ENCODE measurements at regions not wholly inside any gene's neighbourhood (a gene's known extent, or its start where the extent isn't known, plus 50 kb on each side); places are given as distances from the start of the nearest gene placed in this dataset.

DNA sequence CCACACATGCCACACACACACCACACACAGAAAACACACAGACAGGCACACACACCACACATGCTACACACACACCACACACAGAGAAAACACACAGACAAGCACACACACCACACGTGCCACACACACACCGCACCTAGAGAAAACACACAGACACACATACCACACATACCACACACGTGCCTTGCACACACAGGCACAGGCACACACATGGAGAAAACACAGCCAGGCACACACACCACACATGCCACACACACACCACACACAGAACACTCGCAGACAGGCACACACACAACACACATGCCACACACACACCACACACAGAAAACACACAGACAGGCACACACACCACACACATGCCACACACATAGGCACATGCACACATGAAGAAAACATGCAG, 242.1 kb upstream of the MYT1L start:
- Mint-ChIP-seq H3K27me3 (ENCODE audit: insufficient read depth, unreplicated experiment) (no peaks in the 10 kb centered on the region), H3K9me3 (ENCODE audit: unreplicated experiment) (no peaks in the 10 kb centered on the region), H3K4me1 (ENCODE audit: low read depth, unreplicated experiment) (no peaks in the 10 kb centered on the region), H3K4me3 (ENCODE audit: unreplicated experiment) (no peak overlapping the region), H3K27ac (ENCODE audit: unreplicated experiment) (no peak overlapping the region), H3K36me3 (ENCODE audit: insufficient read depth, unreplicated experiment) (no peaks in the 10 kb centered on the region)
- H3K4me3 ChIP-seq (ENCODE audit: low read depth, low read length): no peak overlapping the region
- H3K36me3 ChIP-seq (ENCODE audit: control insufficient read depth, insufficient read depth, low read length): no peaks in the 10 kb centered on the region
- H3K9me3 ChIP-seq: peaks cover 11% of the 10 kb centered on the region
- POLR2A ChIA-PET: no interaction called here
- CTCF ChIA-PET: no interaction called here
- no peaks in the 10 kb centered on the region for H3K27me3 ChIP-seq (replicated peaks; ENCODE audit: control insufficient read depth, insufficient read depth, low read length)
- DNase-seq: no peak
- no peaks in the 10 kb centered on the region for H3K4me1 ChIP-seq
- no TSS peak for BruUV-seq (replicated peaks)
- TF ChIP-seq, protein P1, sequence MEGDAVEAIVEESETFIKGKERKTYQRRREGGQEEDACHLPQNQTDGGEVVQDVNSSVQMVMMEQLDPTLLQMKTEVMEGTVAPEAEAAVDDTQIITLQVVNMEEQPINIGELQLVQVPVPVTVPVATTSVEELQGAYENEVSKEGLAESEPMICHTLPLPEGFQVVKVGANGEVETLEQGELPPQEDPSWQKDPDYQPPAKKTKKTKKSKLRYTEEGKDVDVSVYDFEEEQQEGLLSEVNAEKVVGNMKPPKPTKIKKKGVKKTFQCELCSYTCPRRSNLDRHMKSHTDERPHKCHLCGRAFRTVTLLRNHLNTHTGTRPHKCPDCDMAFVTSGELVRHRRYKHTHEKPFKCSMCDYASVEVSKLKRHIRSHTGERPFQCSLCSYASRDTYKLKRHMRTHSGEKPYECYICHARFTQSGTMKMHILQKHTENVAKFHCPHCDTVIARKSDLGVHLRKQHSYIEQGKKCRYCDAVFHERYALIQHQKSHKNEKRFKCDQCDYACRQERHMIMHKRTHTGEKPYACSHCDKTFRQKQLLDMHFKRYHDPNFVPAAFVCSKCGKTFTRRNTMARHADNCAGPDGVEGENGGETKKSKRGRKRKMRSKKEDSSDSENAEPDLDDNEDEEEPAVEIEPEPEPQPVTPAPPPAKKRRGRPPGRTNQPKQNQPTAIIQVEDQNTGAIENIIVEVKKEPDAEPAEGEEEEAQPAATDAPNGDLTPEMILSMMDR (IDR thresholded peaks at IDR 0.05; ENCODE audit: insufficient read depth in 1 of 2, low read depth in 1 of 2, low read length in 1 of 2, severe bottlenecking in 1 of 2, unreplicated experiment in 1 of 2): no peak
- intact Hi-C loops (cut with micrococcal nuclease; ENCODE audit: unreplicated experiment): no loop called here

DNA sequence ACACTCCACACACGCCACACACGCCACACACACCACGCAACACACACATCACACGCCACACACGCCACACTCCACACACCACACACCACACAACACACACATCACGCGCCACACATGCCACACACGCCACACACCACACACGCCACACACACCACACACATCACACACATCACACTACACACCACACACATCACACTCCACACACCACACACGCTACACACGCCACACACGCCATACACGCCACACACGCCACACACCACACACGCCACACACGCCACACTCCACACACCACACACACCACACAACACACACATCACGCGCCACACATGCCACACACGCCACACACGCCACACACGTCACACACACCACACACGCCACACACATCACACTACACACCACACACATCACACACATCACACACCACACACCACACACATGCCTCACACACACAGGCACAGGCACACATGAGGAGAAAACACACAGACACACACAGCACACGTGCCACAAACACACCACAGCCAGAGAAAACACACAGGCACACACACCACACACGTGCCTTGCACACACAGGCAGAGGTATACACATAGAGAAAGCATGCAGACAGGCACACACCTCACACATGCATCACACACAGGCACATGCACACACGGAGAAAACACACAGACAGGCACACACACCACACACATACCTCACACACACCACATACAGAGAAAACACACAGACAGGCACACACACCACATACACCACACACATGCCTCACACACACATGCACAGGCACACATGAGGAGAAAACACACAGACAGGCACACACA, 241.5 kb upstream of the MYT1L start:
- DNase-seq: no peak

DNA sequence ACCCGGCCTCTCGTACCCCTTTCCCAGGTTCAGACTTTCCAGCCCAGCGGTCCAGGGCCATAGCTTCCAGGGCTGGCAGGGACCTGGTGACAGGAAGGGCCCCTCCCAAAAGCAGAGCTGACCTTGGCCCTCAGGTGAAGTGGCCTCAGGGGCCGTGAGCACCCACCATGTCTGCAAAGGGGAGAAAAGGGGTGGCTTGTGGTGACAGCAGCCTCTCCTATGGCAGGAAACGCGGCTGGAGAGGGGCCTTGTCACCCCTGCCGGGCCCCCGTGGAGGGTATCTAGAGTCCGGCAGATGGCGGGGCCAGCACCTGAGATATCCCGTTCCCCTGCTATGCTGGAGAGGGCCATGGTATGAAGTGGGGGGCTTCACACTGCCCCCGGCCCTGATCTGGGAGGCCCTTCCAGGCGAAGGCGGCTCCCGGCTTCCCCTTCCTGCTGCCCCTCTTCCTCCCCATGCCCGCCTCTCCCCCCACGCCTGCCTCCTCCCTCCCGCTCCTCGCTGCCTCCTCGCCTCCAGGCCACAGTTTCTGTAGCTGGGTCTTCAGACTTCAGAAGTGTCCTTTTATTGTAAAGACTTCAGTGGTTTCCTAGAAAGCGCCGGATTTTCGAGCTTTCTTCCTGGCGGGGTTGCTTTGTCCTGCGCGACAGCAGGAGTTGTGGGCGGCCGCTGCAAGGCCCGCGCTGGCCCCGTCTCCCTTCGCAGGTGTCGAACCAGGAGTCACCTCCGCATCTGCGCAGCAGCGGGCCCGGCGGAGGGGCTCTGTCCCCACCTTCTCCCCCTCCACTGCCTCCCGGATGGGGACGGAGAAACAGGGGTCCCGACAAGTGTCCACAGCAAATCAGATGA, 240.5 kb upstream of the MYT1L start:
- BruUV-seq (replicated peaks): no TSS peak
- Mint-ChIP-seq H3K9me3 (ENCODE audit: unreplicated experiment) (no peaks in the 10 kb centered on the region), H3K36me3 (ENCODE audit: insufficient read depth, unreplicated experiment) (no peaks in the 10 kb centered on the region), H3K4me1 (ENCODE audit: low read depth, unreplicated experiment) (no peaks in the 10 kb centered on the region), H3K27ac (ENCODE audit: unreplicated experiment) (no peak overlapping the region), H3K4me3 (ENCODE audit: unreplicated experiment) (no peak overlapping the region), H3K27me3 (ENCODE audit: insufficient read depth, unreplicated experiment) (no peaks in the 10 kb centered on the region)
- POLR2A ChIA-PET: no interaction called here
- DNase-seq: no peak
- peaks cover 11% of the 10 kb centered on the region for H3K9me3 ChIP-seq
- no peaks in the 10 kb centered on the region for H3K36me3 ChIP-seq (ENCODE audit: control insufficient read depth, insufficient read depth, low read length)
- TF ChIP-seq, protein P1 (IDR thresholded peaks at IDR 0.05; ENCODE audit: insufficient read depth in 1 of 2, low read depth in 1 of 2, low read length in 1 of 2, severe bottlenecking in 1 of 2, unreplicated experiment in 1 of 2): no peak
- CTCF ChIA-PET: no interaction called here
- H3K4me3 ChIP-seq (ENCODE audit: low read depth, low read length): no peak overlapping the region
- no peaks in the 10 kb centered on the region for H3K4me1 ChIP-seq
- intact Hi-C loops (cut with micrococcal nuclease; ENCODE audit: unreplicated experiment): no loop called here
- no peaks in the 10 kb centered on the region for H3K27me3 ChIP-seq (replicated peaks; ENCODE audit: control insufficient read depth, insufficient read depth, low read length)

More for the DNA sequence above, 241.5 kb upstream of the MYT1L start:
- peaks cover 11% of the 10 kb centered on the region for H3K9me3 ChIP-seq
- ChIA-PET POLR2A (no interaction called here), CTCF (no interaction called here)
- no peaks in the 10 kb centered on the region for H3K4me1 ChIP-seq
- H3K27ac Mint-ChIP-seq (ENCODE audit: unreplicated experiment): no peak overlapping the region
- BruUV-seq (replicated peaks): no TSS peak
- intact Hi-C loops (cut with micrococcal nuclease; ENCODE audit: unreplicated experiment): no loop called here
- no peaks in the 10 kb centered on the region for H3K27me3 Mint-ChIP-seq (ENCODE audit: insufficient read depth, unreplicated experiment)
- H3K27me3 ChIP-seq (replicated peaks; ENCODE audit: control insufficient read depth, insufficient read depth, low read length): no peaks in the 10 kb centered on the region
- H3K9me3 Mint-ChIP-seq (ENCODE audit: unreplicated experiment): no peaks in the 10 kb centered on the region
- H3K36me3 ChIP-seq (ENCODE audit: control insufficient read depth, insufficient read depth, low read length): no peaks in the 10 kb centered on the region
- TF ChIP-seq, protein P1 (IDR thresholded peaks at IDR 0.05; ENCODE audit: insufficient read depth in 1 of 2, low read depth in 1 of 2, low read length in 1 of 2, severe bottlenecking in 1 of 2, unreplicated experiment in 1 of 2): no peak
- H3K36me3 Mint-ChIP-seq (ENCODE audit: insufficient read depth, unreplicated experiment): no peaks in the 10 kb centered on the region
- H3K4me1 Mint-ChIP-seq (ENCODE audit: low read depth, unreplicated experiment): no peaks in the 10 kb centered on the region
- H3K4me3 ChIP-seq (ENCODE audit: low read depth, low read length): no peak overlapping the region
- H3K4me3 Mint-ChIP-seq (ENCODE audit: unreplicated experiment): no peak overlapping the region

Data from Caco-2 (cell line).